DND-41 (cell line): ENCODE measurements at regions not wholly inside any gene's neighbourhood (a gene's known extent, or its start where the extent isn't known, plus 50 kb on each side); places are given as distances from the start of the nearest gene placed in this dataset.

Source experiments
- CTCF ChIP-seq: IDR thresholded peaks from 2 replicates; pipeline ENCODE4 v1.5.1; 2012; ENCODE audit warnings: borderline replicate concordance, low read length, moderate library complexity, mild to moderate bottlenecking; ENCODE audit not compliant: poor library complexity, severe bottlenecking; ENCODE audit errors: extremely low read depth
- EZH2 ChIP-seq: IDR thresholded peaks from 3 replicates; pipeline ENCODE4 v1.6.1; 2012; ENCODE audit warnings: borderline replicate concordance, low read depth, mild to moderate bottlenecking, moderate library complexity, low read length, inconsistent platforms; ENCODE audit not compliant: severe bottlenecking

GRCh38 chr6:140385679-140386078 is 1011.2 kb upstream of the CITED2 start:
- no peak for TF ChIP-seq CTCF
- TF ChIP-seq EZH2 = no peak
